Peyer's patch (tissue), 4 donors: ENCODE measurements at regions not wholly inside any gene's neighbourhood (a gene's known extent, or its start where the extent isn't known, plus 50 kb on each side); places are given as distances from the start of the nearest gene placed in this dataset.

Experiments used
- CTCF ChIP-seq, 6 experiments: fragments of 450-650 bp in 4 of 6; fragments of 200-600 bp in 2 of 6; sonication (generic) in 1 of 6; IDR thresholded peaks; one replicate each; pipeline ENCODE4 v1.5.1; 2017 to 2019; ENCODE audit warnings: antibody characterized with exemption in 6 of 6, mild to moderate bottlenecking in 3 of 6, moderate library complexity in 1 of 6
- POLR2A ChIP-seq, 2 donors: fragments of 450-650 bp; IDR thresholded peaks; one replicate each; pipeline ENCODE4 v1.5.1; 2017; ENCODE audit warnings: antibody characterized with exemption in 2 of 2, mild to moderate bottlenecking in 2 of 2, moderate library complexity in 2 of 2

- TF ChIP-seq CTCF (IDR thresholded peaks at IDR 0.05) (no peak), POLR2A (IDR thresholded peaks at IDR 0.05) (no peak)
Measured at GRCh38 chr6:156310701-156311100, 466.5 kb upstream of the ARID1B start.
